ENCODE measurements at regions not wholly inside any gene's neighbourhood (a gene's known extent, or its start where the extent isn't known, plus 50 kb on each side); places are given as distances from the start of the nearest gene placed in this dataset.
"Not testable (repeated sequence)": the region's sequence is repeated elsewhere in the genome, so short reads cannot be mapped to it uniquely, and the experiment has no call there.

DNA sequence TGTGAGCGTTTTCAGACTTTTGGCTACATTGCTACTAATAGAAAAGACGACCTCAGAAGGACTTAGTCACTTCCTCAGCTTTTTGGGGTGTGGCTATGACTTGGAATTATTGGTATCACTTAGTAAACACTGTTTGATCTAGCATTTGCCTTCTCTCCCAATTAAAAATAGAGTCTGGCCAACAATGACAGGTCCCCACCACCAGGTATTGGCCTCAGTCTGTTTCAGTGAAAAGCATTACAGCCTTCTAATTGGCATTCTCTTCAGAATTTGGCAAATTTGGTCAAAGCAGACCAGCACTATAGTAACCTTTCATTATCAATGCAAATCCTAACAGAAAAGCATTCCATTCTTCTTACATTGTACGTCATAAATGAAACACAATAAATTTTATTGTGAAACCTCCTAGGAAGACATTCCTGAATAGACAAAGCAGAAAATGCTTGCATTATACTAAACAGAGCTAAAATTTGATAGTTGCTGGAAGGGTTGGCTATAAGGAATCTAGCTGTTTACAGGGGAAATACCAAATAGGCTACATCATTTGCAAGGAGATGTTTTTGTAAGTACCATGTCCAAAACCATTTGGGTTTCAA lies 613.9 kb downstream of the IRS1 start:
- DNase-seq = no peak

DNA sequence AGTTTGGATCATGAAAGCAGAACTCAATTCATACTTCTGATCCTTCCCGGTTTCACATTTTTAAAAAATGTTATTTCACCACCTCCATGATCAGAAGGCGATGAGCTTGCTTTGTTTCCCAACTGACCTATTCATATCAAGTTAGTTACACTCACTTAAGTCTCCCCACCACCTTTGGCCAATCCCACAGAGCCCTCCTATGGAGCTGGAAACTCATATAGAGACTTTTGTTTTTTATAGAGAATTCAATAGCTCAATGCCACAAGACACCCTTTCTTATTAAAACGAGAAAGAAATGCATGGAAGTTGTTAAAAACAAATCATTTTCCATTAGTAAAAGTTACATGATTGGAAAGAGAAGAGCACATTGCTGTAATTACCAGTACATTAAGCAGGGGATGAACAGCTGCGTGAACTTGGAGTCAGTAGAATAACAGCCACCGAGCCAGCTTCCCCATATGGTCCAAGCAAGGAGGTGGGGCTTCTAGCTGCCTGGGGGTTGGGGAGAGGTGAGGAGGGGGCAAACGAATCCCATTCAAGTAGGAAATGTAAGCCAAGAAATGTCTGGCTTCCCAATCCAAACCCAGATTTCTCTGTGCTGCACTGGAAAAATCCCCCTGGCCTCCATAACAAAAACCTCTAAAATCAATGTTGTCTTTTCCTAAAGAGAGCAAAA lies 614.5 kb downstream of the IRS1 start:
- peak; percentile 28 for DNase-seq

DNA sequence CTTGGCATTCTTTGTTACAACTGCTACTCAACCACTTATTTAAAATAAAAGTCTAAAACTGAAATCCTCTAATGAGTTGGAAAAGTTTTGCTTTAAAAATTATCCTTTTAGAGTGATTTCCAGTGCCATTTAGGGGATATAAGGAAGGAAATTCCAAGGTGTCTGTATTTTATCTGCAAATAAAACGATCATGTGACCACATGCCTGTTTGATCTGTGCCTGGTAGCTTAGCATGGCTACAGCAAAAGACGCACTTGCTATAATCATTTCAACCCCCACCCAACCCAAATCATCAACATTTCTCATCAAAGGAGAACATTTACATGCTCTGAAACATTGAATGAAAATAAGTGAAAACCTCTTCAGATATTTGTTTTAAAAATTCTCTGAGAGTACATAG lies 615.1 kb downstream of the IRS1 start:
- DNase-seq = no peak

DNA sequence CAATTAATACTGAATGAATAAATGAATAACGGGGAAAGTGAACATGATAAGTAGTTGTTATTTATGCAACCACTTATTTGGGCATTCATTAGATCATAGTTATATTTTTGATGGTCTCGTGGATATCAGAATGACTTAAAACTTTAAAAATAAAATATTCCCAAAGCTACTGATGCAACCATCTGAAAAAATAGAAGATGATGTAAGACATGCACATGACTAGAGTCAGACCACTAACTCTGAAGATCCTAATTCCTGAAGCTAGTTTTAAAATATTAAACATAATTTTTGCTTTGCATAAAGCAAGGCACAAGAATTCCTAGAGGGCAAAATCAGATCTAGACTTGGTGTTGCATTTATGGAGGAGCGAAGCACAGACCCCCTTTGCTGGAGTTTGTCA lies 616.1 kb downstream of the IRS1 start:
- DNase-seq = no peak

DNA sequence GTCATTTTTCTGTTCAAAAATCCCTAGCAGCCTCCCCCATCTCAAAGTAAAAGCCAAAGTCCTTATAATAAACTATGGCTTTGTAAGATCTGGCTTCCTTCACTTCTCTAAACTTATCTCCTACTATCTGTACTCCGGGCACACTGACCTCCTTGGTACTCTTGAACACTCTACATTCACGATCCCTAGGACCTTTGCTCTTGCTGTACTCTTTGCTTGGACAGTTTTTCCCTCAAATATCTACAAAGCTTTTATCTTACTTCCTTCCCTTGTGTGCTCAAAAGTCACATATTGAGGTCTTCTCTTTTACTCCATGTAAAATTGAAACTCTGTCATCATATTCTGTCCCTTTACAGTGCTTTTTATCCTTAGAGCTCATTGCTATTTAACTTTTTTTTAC lies 616.6 kb downstream of the IRS1 start:
- DNase-seq = no peak

DNA sequence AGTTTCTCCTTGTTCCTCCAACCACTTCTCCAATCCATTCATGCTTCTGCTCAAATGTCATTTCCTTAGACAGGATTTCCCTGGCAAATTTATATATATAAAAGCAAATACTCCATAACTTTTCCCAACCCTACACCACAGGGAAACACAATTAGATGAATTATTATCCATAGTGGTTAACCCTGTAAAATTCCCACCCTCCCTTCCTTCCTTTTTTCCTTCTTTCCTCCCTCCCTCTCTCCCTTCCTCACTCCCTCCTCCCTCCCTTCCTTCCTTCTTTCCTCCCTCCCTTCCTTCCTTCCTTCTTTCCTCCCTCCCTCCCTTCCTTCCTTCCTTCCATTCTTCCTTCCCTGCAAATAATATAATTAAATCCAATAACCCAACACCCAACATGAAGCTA lies 617.7 kb downstream of the IRS1 start:
- no peak for DNase-seq

DNA sequence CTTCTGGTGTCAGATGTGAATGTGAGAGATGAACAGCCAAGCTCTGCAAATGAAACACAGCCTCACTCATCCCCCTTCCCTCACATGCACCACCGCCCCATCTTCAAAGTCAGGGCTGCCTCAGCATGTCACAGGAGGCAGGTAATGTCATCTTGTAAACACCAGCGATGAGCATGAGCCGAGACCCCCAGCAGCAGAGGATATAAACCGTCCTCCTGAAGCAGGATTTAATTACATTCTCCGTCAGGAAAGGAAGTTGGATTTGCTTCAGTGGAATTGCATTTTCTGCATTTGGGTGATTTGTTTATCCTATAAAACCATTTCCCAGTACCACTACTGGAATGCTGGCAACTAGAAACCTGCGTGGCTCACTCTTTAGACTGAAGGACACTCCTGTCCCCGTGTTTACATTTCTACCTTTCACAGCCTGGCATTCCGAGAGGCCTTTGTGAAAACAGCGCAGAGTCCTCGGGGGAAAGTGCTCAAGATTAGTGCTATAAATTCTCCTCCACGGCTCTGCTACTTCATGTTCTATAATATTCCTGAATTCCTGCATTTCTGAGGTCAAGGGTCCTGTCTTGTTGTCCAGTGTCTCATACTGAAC lies 619.2 kb downstream of the IRS1 start:
- DNase-seq = no peak

DNA sequence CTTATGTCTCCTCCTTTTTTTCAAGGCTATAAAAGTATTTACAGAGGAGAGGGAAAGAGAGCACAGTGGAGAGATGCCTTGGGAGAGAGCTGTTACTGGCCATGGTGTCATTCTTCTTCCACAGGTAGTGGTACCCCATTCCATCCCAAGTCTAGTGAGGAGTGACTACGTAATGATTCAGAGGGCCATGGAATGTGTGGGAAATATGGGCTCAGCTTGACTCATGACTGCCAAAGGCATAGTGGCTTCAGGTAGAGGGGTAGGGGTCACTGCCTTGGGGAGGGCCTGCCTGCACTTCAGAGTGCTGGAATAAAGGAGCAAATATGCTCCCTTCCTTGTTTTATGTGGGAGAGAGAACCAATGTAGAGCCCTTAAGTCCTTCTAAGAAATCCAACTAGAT lies 620.6 kb downstream of the IRS1 start:
- no peak for DNase-seq

DNA sequence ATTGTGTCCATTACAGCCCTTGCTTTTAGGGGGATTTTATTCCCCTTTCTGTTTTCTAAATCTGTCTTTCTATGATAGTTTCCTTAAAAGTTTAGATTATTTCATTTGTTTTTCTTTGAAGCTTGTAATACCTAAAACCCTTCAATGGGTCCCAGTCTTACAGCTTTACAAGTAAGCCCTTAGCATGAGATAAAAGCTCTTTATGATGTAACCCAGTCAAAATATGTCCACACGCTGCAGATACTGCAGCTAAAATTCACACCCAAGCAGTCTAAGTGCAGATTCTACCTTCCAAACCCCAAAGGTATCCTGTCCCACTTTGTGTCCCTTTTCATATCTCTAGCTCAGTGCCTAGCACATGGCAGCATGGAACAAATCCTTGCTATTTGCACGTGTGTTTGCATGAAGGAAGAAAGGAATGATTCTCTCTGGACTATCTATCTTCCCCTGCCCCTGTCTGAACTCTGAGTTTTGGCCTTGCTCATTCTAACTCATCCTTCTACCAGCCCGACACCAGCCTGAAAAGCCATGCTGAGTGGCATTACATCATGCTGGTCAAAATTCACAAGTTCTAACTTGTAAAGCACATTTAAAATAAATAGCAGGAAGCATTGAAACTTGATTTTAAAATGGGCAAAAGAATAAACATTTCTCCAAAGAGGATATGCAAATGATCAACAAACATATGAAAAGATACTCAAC lies 623.2 kb downstream of the IRS1 start:
- no peak for DNase-seq

DNA sequence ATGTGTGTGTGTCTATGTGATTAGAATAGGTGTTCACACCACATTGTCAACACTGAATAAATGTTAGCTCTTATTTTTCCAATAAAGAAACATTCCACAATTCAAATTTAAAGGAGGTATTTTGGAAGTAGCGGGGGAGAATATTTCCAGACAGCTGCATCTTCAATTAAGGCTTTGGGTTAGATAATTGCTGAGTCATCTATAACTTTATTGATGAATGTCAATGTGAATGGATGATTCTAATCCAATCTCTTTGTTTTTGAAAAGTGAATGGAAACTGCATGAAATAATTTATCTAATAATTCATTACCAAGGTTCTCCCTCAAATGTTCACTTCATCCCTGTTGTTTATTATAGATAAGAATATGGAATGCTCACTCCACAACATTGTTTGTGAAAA lies 625.2 kb downstream of the IRS1 start:
- no peak for DNase-seq

DNA sequence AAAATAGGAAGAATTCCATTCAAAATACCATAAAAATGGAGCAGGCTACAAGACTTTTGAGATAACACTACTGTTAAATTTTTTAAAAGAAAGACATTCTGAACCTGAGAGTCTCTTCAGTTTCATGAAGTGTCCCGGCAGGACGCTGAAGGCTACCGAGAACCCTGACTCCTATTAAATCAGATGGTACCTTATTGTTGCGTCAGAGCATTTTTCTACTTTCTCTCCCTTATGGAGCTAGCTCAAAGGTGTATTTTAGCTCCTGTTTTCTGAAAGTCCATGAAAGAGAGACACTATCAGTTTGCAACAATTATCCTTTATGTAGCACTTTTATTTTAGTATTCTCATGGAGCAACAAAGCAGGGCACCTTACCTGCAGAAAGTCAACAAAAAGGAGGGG lies 626.7 kb downstream of the IRS1 start:
- DNase-seq = no peak

DNA sequence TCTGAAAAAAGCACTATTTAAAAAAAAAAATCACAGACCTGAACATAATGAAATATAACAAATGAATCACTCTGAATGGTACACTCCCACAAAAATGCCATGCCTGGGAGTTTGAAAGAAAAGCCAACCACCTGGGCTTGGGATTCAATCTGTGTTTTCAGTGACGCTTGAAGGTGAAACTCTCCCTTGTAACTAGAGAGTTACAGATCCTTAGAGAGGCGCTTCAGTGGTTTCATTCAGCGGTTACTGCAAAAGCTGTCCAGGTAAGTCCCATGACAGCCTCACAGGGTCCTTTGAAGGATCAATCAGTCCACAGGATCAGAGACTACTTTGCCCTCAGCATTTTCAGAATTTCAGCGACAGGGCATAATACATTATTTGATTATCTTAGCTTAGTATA lies 627.3 kb downstream of the IRS1 start:
- no peak for DNase-seq

DNA sequence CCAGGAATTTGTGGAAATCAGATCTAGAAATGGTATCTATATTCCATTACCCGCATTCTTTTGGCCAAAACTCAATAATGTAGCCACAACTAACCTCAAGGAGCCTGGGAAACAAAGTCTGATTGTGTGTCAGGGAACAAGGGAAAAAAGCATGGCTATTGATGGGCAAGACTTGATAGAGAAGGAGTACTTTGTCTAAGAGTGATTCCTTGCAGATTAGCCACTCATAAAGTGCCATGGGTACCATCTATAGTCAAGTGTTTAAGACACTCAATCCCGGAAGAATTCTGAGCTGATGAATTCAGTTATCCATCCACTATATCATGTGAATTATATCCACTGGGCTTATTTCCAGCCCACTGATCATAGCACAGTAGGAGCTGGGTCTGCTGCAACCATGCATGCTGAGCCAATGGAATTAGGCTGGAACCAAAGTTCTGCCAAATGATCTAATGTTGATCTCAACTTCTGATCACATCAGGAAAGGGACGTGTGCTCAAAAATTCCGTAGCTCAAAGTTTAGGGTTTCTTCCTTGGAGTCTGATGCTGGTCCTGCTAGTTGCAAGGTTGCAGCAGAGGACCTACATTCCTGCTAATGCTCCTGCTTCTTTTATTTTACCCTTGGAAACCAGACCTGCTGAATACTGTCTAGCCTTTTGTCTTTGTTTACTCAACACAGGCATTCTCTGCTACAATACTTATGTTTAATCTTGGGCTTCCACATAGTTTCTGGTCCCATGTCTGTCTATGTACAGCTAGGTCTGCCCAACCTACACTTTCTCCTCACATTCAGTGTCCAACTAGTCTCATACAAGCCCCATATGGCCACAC lies 629.7 kb downstream of the IRS1 start:
- no peak for DNase-seq

DNA sequence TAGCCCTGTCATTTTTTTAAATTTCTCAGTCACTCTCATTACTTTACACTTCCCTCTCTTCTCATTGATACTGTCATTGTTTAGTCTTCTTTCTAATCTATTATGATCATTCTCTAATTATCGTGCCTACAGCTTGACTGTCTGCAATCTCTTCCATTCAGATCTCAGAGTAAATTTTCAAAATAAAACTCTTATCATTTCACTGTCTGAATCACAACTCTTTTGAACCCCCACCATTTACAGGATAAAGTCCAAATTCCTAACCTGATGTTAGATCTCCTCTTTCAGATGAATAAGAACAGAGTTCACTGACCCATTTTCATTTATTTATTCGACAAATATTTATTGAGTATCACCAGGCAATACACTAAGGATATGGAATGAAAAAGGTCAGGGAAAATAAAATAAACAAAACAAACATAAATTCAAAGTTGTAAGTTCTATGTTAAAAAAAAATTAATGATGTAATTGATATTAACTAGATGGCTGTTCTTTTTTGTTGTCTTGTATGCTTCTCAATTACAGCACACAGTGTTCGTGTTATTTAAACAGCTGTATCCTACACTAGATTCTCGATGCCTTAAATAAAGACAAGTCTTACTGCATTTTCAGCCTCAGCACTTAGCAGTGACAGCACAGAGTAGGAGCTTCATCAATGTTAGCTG lies 631.0 kb downstream of the IRS1 start:
- DNase-seq = no peak

DNA sequence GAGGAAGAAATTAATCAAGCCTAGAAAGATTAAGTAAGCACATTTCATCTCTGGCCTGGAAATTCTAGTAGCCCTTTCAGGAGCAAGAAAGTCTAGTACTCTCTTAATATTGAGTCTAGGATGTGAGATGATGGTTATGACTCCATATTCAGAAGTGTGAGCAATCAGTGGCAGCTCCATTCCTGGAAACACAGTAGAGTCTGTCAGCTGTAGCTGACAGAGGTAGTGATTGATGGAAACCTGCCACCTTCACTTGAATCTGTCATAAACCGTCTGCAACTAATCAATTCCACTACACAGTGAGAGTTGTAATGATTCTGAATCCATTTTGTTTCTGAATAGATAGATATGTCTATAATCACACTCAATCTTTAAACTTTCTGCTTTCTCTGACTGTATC lies 635.1 kb downstream of the IRS1 start:
- DNase-seq = no peak

DNA sequence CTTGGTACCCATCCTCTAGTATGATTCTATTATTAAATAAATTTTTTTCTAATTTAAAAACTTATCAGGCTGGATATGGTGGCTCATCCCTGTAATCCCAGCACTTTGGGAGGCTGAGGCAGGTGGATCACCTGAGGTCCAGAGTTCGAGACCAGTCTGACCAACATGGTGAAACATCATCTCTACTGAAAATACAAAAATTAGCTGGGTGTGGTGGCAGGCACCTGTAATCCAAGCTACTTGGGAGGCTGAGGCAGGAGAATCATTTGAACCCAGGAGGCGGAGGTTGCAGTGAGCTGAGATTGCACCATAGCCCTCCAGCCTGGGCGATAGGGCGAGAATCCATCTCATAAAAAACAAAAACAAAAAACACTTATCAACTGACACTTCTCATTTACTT lies 639.0 kb downstream of the IRS1 start:
- DNase-seq = not testable (repeated sequence)

DNA sequence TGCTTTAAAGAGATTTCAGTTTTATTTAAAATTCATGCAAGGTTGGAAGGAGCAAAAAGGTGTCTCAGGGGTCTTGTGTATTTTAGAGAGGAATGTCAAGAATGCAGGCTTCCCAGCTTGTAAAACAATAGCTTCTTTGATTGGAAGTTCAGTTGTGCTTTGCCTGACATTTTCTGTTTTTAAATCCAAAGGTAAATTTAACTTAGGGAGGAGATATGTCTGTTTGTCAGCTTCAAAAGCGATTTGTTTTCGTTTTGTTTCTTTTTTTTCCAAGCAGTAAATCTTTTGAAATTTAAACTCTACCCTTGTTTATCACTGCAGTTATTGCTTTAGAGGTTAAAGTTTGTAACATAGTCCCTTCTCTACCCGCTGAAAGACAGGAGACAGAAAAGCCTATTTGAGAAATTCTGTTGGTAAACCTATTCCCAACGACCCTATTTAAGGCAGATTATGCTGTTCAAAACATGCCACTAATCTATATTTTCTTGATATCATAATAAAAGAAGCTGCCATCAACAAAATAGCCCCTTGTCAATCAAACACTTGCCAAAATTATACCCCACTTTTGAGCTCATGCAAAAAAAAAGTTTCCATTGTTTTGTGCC lies 639.6 kb downstream of the IRS1 start:
- no peak for DNase-seq

DNA sequence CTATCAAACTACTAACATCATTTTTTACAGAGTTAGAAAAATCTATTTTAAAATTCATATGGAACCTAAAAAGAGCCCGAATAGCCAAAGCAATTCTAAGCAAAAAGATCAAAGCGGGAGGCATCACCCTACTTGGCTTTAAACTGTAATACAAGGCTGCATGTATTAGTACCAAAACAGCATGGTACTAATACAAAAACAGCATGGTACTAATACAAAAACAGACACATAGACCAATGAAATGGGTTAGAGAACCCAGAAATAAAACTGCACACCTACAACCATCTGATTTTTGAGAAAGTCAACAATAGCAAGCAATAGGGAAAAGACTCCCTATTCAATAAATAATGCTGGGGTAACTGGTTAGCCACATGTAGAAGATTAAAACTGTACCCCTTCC lies 640.7 kb downstream of the IRS1 start:
- DNase-seq = no peak

DNA sequence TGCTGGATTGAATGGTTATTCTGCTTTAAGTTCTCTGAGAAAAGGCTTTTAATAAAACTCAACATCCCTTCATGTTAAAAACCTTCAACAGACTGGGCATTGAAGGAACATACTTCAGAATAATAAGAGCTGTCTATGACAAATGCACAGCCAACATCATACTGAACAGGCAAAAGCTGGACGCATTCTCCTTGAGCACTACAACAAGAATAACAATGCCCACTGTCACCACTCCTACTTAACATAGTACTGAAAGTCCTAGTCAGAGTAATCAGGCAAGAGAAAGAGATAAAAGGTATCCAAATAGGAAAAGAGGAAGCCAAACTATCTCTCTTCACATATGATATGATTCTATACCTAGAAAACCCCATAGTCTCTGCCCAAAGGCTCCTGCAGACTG lies 641.4 kb downstream of the IRS1 start:
- no peak for DNase-seq

DNA sequence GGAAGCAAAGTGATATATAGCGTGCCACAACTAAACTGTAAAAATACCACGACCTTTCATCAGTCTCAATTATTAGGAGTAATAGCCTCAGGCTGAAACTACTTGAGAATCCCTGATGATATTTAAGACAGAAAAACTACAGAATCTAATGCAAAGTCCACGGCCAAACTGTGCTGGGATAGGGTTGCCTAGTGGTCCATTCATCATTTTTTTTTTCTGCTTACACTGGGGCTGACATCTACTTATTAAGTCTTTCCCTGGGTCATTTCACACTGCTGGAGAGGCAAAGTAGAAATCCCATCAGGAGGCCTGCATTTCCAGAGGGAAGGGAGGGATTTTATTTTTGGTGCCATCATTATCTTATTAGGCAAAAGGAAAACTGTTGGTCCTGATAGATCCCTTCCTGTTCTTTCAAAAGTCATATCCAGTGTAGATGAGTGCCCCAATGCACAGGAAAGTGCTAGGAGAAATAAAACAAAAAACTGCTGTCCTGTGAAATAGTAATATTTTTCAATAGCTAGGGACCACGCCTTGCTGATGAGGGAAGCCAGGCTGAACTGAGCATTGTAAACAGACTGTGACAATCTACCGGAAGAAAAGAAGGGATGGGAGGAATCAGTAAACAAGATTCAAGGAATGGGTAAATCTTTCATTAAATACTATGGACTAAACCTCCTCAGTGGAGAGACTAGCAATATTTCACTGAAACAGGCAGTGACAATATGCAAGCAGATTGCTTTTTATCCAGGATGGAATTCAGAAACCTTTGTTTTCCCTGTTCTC lies 644.3 kb downstream of the IRS1 start:
- no peak for DNase-seq

DNA sequence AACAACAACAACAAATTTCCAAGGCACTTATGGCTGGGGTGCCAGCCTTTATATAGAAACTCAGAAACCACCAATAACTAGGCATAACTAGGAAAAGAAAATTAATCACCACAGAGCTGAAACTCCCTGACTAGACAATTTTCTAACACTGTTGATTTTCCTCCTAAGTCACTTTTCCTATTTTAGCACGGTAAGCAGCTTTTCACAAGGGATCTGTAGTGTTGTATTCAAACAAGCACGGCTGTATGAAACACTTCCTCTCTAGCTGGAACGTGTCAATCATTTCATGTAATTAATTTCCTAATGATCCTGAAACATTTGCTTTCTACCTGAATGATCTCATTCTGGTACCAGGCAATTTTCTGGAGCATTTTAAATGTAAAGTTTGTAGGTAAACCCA lies 645.0 kb downstream of the IRS1 start:
- no peak for DNase-seq
